HT1080 (cell line): ENCODE measurements at regions not wholly inside any gene's neighbourhood (a gene's known extent, or its start where the extent isn't known, plus 50 kb on each side); places are given as distances from the start of the nearest gene placed in this dataset.

ENCODE experiments used
- DNase-seq: peaks from one replicate; pipeline ENCODE4 v3.0.0-alpha.2; 2015; ENCODE audit warnings: low read depth

DNA sequence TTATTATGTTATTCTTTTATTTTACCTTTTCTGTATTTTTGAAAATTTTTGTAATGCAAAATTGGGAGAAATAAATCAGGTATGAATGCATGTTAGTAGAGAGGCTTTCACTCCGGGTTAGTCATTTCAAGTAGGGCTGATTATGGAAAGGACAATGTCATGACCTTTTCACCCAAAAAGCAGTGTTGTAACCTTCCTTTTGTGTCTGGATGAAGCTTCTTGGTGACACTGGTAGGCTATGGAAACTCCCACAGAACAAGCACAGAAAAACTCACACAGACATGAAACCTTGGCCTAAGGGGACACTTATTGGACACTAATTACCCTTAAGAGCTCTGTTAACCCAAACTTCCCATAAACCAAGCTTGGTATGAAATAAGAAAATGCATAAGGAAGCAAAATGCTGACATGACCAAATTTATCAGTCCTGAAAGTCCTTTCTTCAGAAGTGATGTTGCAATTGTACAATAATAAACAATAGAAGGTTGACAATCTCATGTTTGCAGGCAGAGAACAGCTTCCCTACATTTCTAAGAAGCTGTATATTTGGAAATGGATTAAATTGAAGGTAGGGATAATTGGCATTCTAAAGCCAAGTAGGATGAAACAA, 70.0 kb upstream of the KCNJ15 start:
- no peak for DNase-seq

- DNase-seq, result no peak
These were observed 68.8 kb upstream of the KCNJ15 start for GRCh38 chr21:38188037-38188436.

GRCh38 chr21:38196036-38196435, 60.8 kb upstream of the KCNJ15 start:
- no peak for DNase-seq

GRCh38 chr21:38202811-38203210, 54.0 kb upstream of the KCNJ15 start:
- DNase-seq, result no peak

DNA sequence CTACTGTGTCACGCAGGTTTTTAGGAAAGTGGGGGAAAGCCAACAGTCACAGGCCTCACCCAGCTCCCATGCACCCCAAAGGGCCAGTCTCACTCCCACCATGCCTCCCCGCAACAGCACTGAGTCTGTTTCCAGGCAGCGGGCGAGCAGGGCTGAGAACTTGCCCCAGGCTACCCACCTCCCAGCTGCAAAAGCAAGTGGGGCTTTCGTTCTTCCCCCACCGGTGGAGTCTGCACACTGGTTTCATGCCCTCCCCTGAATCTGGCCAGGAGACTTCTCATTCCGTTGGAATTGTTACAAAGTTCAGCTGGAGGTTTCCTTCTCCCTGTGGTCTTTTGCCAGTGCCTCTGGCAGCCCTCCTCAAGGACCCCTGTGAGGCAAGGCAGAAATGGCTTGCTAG, 53.6 kb upstream of the KCNJ15 start:
- DNase-seq, result no peak

GRCh38 chr21:38205940-38206339, 50.9 kb upstream of the KCNJ15 start:
- DNase-seq, result no peak

DNA sequence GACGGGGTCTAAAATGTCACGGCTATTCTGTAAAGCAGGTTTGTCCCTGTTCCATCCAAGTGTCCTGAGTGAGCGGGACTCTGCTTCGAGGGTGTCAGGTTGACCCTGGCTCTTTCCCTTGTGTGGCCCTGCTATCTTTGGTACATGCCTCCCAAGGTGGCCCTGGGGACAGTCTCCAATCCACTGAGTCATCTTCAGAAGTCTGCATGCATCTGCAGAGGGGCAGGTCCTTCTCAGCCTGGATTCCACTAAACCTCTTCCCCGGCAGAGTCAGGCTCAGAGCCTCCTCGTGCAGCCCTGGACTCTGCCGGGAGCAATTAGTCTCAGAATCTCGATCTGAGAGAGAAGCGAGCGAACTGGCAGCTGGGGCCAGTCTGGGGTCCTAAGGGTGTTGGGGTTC, 50.1 kb upstream of the KCNJ15 start:
- DNase-seq, result no peak
